ENCODE measurements at regions not wholly inside any gene's neighbourhood (a gene's known extent, or its start where the extent isn't known, plus 50 kb on each side); places are given as distances from the start of the nearest gene placed in this dataset.
"Not testable (repeated sequence)": the region's sequence is repeated elsewhere in the genome, so short reads cannot be mapped to it uniquely, and the experiment has no call there.

- DNase-seq (ENCODE audit: low read depth in 2 of 2), result no peak
Observed at GRCh38 chr4:184281231-184282139, 63.8 kb upstream of the ENPP6 start.

DNA sequence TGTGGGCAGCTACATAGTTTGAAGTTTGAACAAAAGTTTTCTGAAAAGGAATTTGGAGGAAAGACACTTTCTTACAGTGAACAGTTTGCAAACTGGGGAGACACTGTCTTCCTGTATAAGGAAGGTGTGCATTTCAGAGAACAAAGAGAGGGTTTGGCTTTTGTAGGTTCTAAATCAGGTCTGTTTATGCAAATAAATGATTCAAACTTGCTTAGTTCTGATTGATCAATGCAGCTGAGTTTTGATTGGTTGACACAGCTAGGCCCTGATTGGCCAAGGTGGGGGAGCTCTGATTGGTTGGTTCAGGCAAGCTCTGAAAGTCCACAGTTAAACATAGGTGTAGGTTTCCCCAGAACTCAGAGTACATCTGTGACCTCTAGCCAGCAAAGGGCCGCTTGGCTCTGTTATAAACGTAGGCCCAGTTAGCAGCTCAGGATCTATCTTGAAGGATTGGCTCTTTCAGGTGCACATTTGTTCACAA is 63.0 kb upstream of the ENPP6 start:
- no peak for DNase-seq (ENCODE audit: low read depth in 2 of 2)

DNA sequence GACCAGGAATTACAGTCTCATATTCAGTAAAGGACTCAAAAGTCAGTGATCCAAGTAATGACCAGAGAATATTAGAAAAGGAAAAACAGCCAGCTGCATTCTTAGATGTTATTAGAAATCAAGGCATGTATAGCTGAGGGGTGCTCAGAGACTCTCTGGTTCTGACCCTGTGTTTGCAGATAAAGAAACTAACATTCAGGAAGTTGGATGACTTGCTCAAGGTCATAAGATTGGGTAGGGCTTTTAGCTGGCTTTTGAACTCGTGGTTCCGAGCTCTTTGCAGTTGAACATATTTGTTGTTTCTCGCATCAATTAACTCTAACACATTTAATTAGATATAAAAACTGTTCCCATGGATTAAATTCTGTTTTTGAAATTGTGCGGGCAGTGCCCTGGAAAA is 62.5 kb upstream of the ENPP6 start:
- DNase-seq (ENCODE audit: low read depth in 2 of 2), result no peak

DNA sequence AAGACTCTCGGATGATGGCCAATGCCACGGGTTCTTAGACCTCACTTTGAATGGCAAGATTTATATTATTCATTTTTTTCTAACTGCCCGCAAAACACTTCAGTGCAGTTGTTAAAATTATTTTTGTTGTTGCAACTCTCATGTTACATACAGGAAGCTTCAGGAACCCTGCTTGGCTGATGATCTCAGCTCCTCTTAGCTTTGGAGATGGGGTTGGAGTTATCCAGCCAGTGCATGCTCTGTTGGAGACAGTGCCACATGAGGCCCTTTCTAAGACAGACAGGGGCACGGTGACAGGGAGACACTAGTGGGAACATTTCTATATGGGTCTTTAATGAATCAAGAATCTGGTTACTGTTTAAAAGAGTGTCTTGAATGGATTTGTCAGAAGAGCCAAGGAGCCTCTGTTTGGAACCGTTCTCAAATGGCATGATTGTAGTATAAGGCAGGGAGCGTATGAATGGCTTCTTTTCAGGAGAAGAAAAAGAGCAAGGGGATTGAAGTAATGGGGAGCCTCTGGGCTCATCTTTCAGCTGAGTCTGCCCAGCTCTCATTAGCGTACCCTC is 61.9 kb upstream of the ENPP6 start:
- no peak for DNase-seq (ENCODE audit: low read depth in 2 of 2)

DNA sequence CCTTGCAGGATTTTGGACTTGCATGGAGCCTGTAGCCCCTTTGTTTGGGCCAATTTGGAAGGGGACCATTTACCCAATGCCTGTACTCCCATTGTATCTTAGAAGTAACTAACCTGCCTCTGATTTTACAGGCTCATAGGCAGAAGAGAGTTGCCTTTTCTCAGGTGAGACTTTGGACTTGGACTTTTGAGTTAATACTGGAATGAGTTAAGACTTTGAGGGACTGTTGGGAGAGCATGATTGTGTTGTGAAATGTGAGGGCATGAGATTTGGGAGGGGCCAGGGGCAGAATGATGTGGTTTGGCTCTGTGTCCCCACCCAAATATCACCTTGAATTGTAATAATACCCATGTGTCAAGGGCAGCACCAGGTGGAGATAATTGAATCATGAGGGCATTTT is 60.1 kb upstream of the ENPP6 start:
- not testable (repeated sequence) for DNase-seq (ENCODE audit: low read depth in 2 of 2)

- not testable (repeated sequence) for DNase-seq (ENCODE audit: low read depth in 2 of 2)
Observed at GRCh38 chr4:184277010-184277409, 59.3 kb upstream of the ENPP6 start.

DNA sequence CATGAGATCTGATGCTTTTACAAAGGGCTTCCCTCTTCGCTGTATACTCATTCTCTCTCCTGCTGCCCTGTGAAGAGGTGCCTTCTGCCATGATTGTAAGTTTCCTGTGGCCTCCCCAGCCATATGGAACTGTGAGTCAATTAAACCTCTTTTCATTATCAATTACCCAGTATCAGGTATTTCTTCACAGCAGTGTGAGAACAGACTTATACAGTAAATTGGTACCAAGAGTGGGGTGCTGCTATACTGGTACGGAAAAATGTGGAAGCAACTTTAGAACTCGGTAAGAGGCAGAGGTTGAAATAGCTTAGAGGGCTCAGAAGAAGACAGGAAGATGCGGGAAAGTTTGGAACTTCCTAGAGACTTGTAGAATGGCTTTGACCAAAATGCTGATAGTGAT is 58.7 kb upstream of the ENPP6 start:
- DNase-seq (ENCODE audit: low read depth in 2 of 2), result not testable (repeated sequence)

DNA sequence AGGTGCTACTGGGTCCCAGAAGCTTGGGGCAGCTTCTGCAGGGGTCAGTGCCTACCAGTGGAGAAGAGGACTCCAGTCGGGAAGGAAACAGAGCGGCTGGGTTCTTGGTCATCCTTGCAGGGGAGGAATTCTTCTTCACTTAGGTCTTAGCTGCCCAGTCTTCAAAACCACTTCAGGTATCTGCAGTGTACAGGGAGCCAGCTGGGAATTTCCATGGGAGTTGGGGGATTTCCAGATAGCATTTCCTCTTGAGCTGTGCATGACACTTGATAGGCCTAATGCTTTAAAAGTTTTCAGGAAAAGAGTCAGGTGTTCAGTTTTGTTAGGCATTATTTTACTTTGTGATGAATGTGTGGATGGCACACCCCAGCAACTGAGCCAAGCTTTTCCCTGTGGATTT is 58.1 kb upstream of the ENPP6 start:
- peak in 1 of 2 donors; percentile 36 for DNase-seq (ENCODE audit: low read depth in 2 of 2)

DNA sequence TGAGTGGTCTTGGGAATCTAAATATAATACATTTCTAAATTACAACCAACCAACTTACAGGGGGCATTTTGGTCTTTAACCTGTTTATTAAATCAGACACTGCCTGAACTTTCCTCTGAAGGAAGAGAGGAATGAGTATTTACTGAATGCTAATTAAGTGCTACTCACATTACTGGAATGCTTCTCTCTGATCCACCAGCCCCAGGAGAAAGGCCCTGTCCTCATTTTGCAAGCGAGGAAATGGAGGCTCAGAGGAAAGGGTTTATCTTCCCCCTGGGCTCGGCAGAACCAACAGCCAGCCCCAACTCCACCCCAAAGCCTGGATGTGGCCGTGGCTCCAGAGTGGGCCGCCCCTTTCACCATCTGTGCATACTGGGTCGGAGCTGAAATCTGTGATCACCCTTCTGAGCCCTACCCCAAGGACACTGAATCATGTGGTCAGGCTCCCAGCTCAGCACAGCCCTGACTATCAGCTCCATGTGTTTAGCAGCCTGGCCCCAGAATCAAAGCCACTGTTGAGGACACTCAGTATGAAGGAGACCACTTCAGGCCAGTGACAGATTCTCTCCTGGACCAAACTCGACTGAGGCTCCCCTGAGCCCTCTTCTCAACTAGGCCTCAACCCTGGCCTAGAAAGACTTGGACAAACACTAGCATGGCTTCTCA is 56.7 kb upstream of the ENPP6 start:
- DNase-seq (ENCODE audit: low read depth in 2 of 2), result no peak

- DNase-seq (ENCODE audit: low read depth in 2 of 2), result no peak
Observed at GRCh38 chr4:184273166-184274147, 55.8 kb upstream of the ENPP6 start.

- DNase-seq (ENCODE audit: low read depth in 2 of 2), result no peak
Observed at GRCh38 chr4:184270808-184271413, 53.2 kb upstream of the ENPP6 start.

DNA sequence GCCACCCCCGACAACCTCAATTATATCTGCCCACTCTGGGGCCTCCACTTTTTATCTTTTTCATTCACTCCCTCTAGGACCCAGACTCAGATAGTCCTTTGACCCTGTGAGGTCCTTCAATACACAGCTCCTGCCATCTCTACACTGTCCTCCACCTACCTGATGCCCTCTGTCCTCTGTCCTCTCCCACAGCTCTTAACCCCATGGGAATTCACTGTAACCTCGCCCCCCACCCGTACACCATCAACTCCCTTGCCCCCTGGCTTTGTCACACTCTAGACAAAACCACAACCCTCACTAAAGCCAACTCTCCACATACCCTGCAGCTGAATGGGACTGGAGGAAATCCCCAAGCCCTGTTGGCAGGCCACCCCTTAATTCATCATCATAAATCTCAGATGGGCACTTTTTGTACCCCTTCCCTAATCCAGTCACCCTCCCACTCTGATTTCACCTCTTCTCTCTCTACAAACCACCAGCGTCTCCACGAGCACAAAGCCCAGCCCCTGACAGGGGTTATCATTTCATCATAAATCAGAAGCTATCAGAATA is 52.3 kb upstream of the ENPP6 start:
- DNase-seq (ENCODE audit: low read depth in 2 of 2), result no peak

DNA sequence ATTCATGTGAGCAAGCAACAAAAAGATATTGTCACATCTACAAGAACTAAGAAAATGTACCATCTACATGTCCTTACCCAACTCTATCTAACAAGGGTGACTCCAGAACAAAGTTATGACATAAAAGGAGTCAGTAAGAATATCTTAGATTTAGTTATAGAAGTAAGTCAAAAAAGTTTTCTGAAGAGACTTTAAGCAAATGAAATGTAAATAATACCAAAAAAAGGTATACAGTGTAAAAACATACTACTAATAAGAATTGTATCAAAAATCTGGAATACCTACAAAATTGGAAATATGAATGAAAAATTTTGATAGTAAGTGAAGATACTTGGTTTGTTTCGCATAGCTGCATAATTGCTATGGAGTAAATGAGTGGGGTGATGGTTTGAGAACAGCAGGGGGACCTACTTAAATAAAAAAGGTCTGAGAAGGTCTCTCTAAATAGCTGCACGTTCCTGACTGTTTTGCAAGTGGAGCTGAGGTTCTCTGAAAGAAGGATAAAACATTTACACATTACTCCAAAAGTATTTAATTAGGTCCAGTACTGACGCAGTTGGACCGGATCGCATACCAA is 51.0 kb upstream of the ENPP6 start:
- peak in 1 of 2 donors; percentile 28 for DNase-seq (ENCODE audit: low read depth in 2 of 2)

DNA sequence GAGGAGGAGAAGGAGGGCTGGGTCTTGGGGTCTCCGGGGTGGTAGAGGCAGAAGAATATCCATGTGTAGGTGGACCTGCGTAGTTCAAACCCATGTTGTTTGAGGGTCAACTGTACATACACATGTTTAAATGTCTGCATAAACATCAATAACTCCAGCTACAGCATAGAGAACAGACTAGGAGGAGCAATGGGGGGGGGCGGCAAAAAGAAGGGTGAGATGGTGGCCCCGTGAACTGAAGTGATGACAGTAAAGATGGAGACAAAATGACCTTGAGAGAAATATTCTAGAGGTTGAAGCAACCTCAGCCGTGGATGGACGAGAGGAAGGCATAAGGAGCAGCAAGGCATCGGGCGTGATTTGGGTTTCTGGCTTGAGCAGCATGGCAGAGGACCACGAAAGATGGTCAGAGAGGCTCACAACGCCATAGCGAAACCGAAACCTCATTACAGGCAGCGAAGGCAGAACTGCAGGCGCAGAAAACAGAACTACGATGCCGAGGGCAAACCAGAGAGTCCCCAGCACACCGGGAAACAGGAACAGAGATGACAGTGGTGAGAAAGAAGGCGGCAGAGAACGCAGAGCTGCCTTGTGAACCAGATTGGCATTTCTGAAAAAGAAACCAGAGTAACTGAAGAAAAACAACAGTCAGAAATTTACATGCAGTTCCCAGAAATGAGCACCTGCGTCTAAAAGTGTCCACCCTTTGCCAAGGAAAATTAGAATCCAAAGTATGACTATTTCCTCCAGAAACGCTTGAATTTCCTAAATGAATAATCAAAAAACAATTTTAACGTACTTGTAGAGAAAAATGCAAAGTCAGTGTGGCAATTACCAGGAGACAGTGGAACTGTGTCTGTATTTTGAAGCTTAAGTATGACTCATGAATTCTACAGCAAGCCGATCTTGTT is 50.3 kb upstream of the ENPP6 start:
- DNase-seq (ENCODE audit: low read depth in 2 of 2), result peak; percentile 55 to 83

Measured in dermis microvascular lymphatic vessel endothelial cell (primary cell).